ENCODE measurements at regions not wholly inside any gene's neighbourhood (a gene's known extent, or its start where the extent isn't known, plus 50 kb on each side); places are given as distances from the start of the nearest gene placed in this dataset.

DNA sequence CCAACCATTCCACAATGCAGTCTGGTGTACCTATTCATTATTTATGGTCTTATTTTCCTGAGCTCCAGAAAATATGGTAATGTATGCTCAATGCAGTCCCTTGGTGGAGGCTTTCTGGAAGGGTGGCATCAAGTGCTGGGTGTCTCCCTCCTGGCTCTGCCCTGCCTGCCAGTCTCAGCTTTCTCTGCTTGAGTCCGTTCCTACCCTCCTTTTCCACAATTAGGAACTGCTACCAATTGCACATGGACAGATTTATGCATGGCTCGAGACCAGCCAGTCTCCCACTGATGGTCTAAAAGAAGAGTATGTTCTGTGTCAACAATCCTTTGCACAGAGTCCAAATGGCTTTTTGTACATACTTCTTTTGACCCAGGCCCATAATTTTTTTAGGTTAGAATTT is 189.8 kb downstream of the TLE1 start:
- no peak for TF ChIP-seq ZNF274 (IDR thresholded peaks at IDR 0.05; ENCODE audit: low read depth, low read length)
- H3K4me3 ChIP-seq (ENCODE audit: low read length) = no peak overlapping the region

DNA sequence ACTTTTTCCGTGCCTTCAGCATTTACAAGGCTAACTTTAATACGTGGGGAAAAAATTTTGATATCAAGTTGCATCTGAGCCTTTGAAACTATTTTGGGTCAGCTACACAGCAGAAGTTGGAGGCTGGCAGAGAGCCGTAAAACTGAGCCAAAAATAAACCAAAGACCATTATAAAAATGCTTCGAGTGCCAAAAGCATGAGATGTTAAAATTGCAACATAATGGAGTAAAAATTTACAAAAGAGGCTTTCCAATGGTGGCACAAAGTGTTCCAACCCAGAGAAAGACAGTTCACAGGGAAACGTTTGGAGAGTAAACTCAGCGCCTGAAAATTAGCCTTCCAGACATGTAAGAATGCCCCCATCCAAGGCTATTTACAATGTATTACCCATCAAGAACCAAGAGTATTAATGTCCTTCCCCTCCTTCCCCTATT is 190.3 kb downstream of the TLE1 start:
- no peak overlapping the region for H3K4me3 ChIP-seq (ENCODE audit: low read length)
- no peak for TF ChIP-seq ZNF274 (IDR thresholded peaks at IDR 0.05; ENCODE audit: low read depth, low read length)

- no peak overlapping the region for H3K4me3 ChIP-seq (ENCODE audit: low read length)
- TF ChIP-seq ZNF274 (IDR thresholded peaks at IDR 0.05; ENCODE audit: low read depth, low read length) = no peak
Observed at GRCh38 chr9:81498576-81498975, 190.8 kb downstream of the TLE1 start.

DNA sequence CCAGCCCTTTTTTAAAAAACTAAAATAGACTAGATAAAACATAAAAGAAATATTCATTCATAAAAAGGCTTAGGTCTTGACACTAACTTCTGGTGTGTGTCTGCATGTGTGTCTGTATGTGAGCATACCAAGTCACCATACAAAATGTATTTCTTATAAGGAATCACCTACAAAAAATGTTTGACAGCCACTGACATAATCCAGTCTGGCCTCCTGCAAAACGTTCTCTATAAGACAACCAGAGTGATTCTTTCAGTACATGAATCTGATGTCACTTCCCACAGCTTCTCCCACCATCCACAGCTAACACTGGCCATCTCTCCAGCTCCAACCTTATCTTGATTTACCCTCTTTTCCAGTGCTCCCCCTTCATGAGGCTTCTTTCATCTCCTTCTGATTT is 192.3 kb downstream of the TLE1 start:
- no peak for TF ChIP-seq ZNF274 (IDR thresholded peaks at IDR 0.05; ENCODE audit: low read depth, low read length)

DNA sequence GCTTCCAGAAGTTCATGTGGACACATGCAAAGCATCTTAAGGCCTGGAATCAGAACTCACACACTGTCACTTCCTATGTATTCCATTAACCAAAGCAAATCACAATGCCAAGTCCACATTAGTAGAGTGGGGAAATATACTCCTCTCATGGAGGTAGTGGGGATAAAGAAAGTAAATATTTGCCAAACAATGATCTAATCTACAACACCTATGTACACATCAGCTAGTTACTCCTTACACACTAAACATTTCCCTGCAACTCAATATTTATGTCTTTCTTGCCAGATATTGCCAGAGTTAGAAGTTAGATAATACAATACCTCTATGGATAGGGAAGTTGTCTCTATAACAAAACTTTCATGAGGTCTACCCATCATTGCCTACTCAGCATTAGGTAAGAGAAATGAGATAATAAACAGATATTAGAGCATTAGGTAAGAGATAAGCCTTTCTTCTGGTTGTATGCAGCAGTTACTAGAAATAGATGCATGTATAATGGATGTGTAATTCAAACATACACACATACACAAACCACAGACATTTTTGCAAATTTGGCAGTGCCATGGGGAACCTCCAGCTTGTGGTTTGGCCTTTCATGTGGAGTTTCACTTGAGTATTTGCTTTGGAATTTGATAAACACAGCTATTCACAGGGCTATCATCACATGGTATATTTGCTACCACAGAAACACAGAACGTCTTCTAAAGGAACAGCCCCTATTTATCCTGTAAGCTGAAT is 196.5 kb downstream of the TLE1 start:
- H3K4me3 ChIP-seq (ENCODE audit: low read length) = no peak overlapping the region
- TF ChIP-seq ZNF274 (IDR thresholded peaks at IDR 0.05; ENCODE audit: low read depth, low read length) = no peak

More for the DNA sequence above, 192.3 kb downstream of the TLE1 start:
- no peak overlapping the region for H3K4me3 ChIP-seq (ENCODE audit: low read length)

DNA sequence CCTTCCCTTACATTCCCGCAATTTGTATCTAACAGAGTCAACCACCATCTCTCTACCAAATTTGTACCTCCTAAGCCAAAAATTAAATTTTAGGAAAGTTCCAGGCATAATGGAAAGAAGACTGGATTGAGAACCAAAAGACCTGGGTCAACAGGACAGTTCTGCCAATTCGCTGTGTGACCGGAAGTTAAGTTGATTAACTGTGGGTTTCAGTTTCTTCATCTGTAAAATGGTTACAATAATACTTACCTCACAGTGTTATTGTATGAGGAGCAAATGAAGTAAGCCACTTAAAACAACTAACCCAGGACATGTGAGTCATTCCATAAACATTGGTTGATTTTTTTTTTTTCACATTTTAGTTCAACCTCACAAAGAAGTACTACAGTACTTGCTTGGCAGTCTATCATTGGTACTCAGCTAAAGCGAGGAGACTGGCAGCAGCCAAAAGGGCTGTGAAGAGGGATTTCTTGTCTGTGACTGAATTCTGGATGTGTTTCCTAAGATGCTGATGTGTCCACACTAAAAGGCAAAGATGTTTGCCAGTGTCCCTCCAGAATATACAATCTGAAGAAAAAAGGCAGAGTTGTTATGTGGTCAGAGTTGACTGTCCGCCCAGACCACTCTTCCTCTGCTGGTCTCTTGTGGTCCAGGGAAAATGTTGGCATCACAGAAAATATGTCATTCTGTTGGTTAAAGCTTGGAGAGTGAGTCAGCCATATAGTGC is 198.6 kb downstream of the TLE1 start:
- no peak for TF ChIP-seq ZNF274 (IDR thresholded peaks at IDR 0.05; ENCODE audit: low read depth, low read length)
- no peak overlapping the region for H3K4me3 ChIP-seq (ENCODE audit: low read length)

DNA sequence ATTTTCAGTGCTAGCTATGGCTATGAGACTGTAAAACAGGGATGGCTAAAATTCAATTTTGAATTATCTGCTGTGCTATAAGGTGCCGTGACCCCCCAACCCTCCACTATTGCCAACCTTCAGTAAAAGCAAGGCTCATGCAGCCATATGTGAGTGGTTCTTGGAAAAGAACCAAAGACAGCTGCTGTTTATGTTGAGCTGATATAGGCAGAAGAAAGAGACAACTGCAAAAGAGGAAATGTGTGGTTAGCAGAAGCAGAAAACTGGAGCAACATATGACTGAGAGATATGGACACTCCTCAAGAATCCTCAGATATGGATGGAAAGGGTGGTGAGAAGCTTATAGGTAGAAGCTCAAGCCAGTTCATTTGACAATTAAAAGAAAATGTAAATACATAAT is 200.3 kb downstream of the TLE1 start:
- no peak for TF ChIP-seq ZNF274 (IDR thresholded peaks at IDR 0.05; ENCODE audit: low read depth, low read length)
- no peak overlapping the region for H3K4me3 ChIP-seq (ENCODE audit: low read length)

GRCh38 chr9:81480828-81481604 is 208.3 kb downstream of the TLE1 start:
- no peak for TF ChIP-seq ZNF274 (IDR thresholded peaks at IDR 0.05; ENCODE audit: low read depth, low read length)
- H3K4me3 ChIP-seq (ENCODE audit: low read length) = no peak overlapping the region

DNA sequence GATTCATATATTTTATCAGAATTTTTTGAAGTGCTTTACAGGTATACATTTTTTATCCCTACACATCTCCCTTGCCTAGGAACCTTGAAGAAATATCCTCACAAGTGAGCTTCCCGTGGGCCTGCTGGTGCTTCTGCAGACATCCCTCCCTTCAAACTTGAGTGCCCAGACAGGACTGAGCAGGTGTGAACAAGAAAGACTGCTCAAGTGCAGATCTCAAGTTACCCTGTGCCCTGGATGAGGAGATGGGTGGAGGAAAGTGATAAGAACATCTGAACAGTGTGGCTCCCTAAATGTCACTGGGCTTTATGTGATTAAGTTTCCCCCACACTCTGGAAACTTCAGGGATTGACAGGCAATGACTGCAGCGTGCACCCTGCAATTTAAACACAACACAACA is 209.8 kb downstream of the TLE1 start:
- no peak overlapping the region for H3K4me3 ChIP-seq (ENCODE audit: low read length)
- no peak for TF ChIP-seq ZNF274 (IDR thresholded peaks at IDR 0.05; ENCODE audit: low read depth, low read length)

GRCh38 chr9:81477669-81478068 is 211.7 kb downstream of the TLE1 start:
- no peak for TF ChIP-seq ZNF274 (IDR thresholded peaks at IDR 0.05; ENCODE audit: low read depth, low read length)
- H3K4me3 ChIP-seq (ENCODE audit: low read length) = no peak overlapping the region

- H3K4me3 ChIP-seq (ENCODE audit: low read length) = no peak overlapping the region
- no peak for TF ChIP-seq ZNF274 (IDR thresholded peaks at IDR 0.05; ENCODE audit: low read depth, low read length)
Observed at GRCh38 chr9:81476813-81477490, 212.4 kb downstream of the TLE1 start.

- no peak overlapping the region for H3K4me3 ChIP-seq (ENCODE audit: low read length)
- TF ChIP-seq ZNF274 (IDR thresholded peaks at IDR 0.05; ENCODE audit: low read depth, low read length) = no peak
Observed at GRCh38 chr9:81474792-81475191, 214.6 kb downstream of the TLE1 start.

DNA sequence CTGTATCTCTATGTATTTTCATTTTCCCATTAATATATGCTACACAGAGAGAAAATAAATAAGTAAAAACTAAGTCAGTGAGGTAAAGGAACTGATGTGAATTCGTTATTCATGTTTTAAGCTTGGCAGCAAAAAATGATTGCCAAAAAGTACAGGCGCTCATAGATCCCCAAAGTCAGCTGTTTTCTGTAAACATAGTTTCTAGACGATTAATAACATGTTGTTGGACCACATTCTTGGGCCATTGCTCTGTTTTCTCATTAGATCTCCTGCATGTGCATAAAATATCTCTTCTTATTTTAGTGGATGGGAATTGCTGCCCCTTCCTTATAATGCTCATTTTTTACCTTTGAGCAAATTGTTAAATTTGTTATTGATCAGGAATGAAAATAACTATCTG is 215.2 kb downstream of the TLE1 start:
- H3K4me3 ChIP-seq (ENCODE audit: low read length) = no peak overlapping the region
- TF ChIP-seq ZNF274 (IDR thresholded peaks at IDR 0.05; ENCODE audit: low read depth, low read length) = no peak

GRCh38 chr9:81473708-81474107 is 215.6 kb downstream of the TLE1 start:
- no peak overlapping the region for H3K4me3 ChIP-seq (ENCODE audit: low read length)
- TF ChIP-seq ZNF274 (IDR thresholded peaks at IDR 0.05; ENCODE audit: low read depth, low read length) = no peak

All from GM08714 (cell line).